HG03565 (cell line): ENCODE measurements at regions not wholly inside any gene's neighbourhood (a gene's known extent, or its start where the extent isn't known, plus 50 kb on each side); places are given as distances from the start of the nearest gene placed in this dataset.

Experiments
- ATAC-seq: cut with Tn5 transposase; IDR thresholded peaks from one replicate; pipeline ENCODE4 v1.9.1; 2021; ENCODE audit warnings: mild to moderate bottlenecking, moderate library complexity; ENCODE audit not compliant: unreplicated experiment

GRCh38 chr5:51271261-51271660, 112.0 kb upstream of the ISL1 start:
- no peak for ATAC-seq

DNA sequence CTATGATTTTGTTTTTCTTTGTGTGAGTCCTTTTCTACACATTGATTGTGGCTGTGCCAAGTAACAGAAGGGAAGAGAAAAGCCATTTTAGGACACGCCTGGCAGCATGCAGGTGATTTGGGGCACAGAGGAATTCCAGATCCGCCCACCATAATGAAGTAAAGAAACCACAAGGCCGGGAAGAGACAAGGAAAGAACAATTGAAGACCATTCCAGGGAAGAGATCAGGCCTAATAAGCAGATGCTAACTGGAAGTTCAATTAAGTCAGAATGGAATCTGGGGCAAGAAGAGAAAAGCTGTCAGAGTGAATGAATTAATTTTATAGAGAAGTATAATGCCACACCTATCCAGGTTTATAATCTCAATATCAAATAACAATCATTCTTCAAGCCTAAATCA, 110.2 kb upstream of the ISL1 start:
- no peak for ATAC-seq

- ATAC-seq: no peak
Observed at GRCh38 chr5:51273871-51274270, 109.4 kb upstream of the ISL1 start.

GRCh38 chr5:51275428-51275827, 107.8 kb upstream of the ISL1 start:
- no peak for ATAC-seq

DNA sequence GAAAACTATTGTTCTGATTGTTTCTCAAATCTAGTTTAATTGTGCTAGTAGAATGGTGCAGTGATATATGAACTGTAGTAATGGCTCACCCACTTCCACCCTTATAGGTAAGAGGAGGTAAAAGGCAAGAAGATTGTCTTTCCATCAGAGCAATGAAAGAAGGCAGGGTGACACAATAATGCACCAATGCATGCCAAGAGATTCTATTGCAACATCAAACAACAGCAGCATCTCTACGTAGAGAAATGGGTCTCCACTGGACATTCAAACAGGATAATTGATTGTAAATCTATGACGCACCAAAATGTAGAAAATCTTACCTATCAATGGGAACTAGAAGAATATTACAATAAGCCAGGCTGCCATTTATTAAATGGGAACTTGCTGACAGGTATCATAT, 107.0 kb upstream of the ISL1 start:
- ATAC-seq: no peak

DNA sequence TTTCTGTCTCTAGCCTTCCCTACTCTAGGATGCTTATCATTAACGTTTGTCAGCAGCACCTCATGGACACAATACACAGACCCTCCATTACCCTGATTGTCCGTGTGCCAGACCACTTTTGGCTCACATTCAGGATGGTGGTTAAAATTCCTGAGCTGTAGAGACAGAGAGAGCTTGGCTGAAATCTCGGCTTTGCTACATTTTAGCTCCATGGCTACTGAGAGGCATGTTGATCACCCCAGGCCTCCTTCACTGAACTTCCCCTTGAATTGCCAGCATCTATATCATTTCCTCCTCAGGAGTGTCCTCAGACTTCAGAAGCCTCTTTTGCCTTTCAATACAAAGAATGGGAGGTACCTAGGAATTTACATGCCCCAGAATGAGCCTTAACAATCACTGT, 104.7 kb upstream of the ISL1 start:
- no peak for ATAC-seq

DNA sequence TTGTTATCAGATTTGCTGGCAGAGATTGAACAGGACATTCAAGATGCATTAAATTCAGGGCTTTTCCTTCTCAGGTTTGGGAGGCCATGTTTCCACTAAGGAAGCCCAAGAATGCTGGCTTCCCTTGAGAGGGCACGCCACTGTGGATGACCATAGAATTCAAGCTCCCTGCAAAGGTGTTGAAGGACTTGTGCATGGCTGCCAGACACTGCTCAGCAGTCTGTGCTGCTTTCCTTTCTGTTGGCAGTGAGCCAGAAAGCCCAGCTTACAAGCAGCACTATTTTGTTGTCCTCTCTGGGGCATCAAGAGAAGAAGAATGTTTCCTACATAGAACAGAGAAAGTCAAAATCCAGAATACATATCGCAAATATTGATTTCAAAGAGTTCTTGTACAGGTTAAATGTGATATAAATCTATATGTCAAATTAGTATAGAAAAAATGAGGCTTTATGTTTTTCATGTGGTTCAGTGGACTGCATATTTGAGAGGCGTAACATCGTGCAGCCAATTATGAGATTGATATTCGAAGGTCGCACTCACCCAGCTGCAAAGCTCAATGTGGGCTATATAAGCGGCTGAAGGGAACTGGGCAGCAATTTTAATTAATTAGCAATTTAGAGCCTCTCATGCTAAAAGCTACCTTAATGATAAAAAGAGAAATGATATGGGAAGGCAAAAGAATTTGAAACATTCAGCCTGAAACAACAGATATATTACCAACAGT, 103.1 kb upstream of the ISL1 start:
- ATAC-seq: no peak

DNA sequence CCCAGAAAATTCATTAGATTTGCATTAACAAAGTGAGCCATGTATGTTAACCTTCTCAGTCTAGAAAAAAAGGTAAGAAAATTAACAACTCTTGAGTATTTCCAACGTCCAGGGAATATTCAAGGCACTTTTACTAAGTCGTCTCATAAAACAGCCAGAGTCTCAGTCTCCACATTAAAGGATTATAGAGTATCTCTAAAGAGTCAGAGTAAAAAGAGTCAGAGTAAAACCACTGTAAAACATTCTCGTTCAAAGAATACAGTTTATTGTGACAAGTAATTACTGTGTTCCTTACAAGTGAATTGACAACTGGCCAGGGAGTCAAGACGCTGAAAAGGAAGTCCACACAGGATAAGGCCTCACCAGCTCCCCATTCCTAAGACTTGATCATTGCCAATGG, 97.2 kb upstream of the ISL1 start:
- ATAC-seq: no peak

DNA sequence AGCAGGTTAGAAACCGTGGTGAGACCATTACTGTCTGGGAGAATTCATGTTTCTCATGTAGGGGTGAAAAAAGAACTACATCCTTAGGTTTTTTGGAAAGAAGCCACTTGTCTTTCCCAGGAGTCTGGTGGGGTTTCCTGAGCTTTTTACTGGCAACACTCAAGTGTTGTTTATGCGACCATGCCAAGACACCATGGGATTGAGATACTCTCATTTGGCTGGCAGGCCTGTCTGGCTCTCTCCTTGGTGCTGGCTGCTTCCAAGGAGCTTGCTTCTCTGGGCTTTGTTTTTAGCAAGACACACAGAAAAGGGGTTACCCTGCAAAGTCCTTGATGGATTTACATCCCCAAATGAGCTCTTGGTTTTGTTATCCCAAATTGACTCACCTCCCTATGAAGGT, 80.9 kb upstream of the ISL1 start:
- no peak for ATAC-seq

DNA sequence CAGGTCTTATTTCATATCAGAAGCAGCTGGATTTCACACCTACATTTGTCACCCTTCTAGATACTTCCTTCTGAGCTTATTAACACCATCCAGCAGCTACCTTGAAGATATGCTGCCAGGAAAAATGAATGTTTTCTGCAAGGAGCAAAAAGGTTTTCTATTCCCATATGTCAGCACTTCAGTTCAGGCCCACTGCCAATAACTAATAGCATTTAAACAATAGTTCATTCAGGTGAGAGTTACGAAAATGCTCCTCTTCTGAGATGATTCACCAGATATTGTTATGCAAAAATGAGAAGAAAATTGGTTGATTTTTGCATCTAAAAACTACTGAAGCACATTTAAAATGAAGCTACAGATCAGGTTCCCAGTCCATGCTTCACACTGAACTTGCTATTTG, 56.4 kb upstream of the ISL1 start:
- no peak for ATAC-seq
